GM18519 (cell line): ENCODE measurements at regions not wholly inside any gene's neighbourhood (a gene's known extent, or its start where the extent isn't known, plus 50 kb on each side); places are given as distances from the start of the nearest gene placed in this dataset.
"Not testable (repeated sequence)": the region's sequence is repeated elsewhere in the genome, so short reads cannot be mapped to it uniquely, and the experiment has no call there.

Source experiments
- ATAC-seq: cut with Tn5 transposase; IDR thresholded peaks from one replicate; pipeline ENCODE4 v1.9.1; 2021; ENCODE audit warnings: mild to moderate bottlenecking, moderate library complexity; ENCODE audit not compliant: unreplicated experiment, low FRiP score

- no peak for ATAC-seq
These were observed 80.5 kb upstream of the MFGE8 start for GRCh38 chr15:88993662-88994061.

GRCh38 chr15:88994286-88994685, 81.1 kb upstream of the MFGE8 start:
- ATAC-seq: no peak

GRCh38 chr15:88995449-88995848, 82.3 kb upstream of the MFGE8 start:
- no peak for ATAC-seq

GRCh38 chr15:88997531-88997930, 84.4 kb upstream of the MFGE8 start:
- ATAC-seq: no peak

- no peak for ATAC-seq
These were observed 86.0 kb upstream of the MFGE8 start for GRCh38 chr15:88998980-88999713.

- not testable (repeated sequence) for ATAC-seq
These were observed 86.5 kb upstream of the ABHD2 start for GRCh38 chr15:89001708-89002275.

- no peak for ATAC-seq
These were observed 85.9 kb upstream of the ABHD2 start for GRCh38 chr15:89002281-89002761.

GRCh38 chr15:89002830-89003229, 85.4 kb upstream of the ABHD2 start:
- ATAC-seq: no peak

GRCh38 chr15:89003865-89004725, 84.2 kb upstream of the ABHD2 start:
- ATAC-seq: no peak

GRCh38 chr15:89004726-89005030, 83.6 kb upstream of the ABHD2 start:
- no peak for ATAC-seq

- not testable (repeated sequence) for ATAC-seq
These were observed 80.7 kb upstream of the ABHD2 start for GRCh38 chr15:89007527-89007926.

- no peak for ATAC-seq
These were observed 80.3 kb upstream of the ABHD2 start for GRCh38 chr15:89007989-89008388.

GRCh38 chr15:89009080-89009479, 79.2 kb upstream of the ABHD2 start:
- ATAC-seq: no peak

GRCh38 chr15:89015412-89016097, 72.7 kb upstream of the ABHD2 start:
- ATAC-seq: no peak

- no peak for ATAC-seq
These were observed 71.7 kb upstream of the ABHD2 start for GRCh38 chr15:89016549-89017041.

- ATAC-seq: no peak
These were observed 70.7 kb upstream of the ABHD2 start for GRCh38 chr15:89017370-89018066.

- no peak for ATAC-seq
These were observed 70.0 kb upstream of the ABHD2 start for GRCh38 chr15:89018207-89018606.

GRCh38 chr15:89019436-89019835, 68.8 kb upstream of the ABHD2 start:
- ATAC-seq: no peak

- ATAC-seq: no peak
These were observed 67.0 kb upstream of the ABHD2 start for GRCh38 chr15:89021224-89021623.

- ATAC-seq: not testable (repeated sequence)
These were observed 66.4 kb upstream of the ABHD2 start for GRCh38 chr15:89021886-89022285.
